ENCODE measurements at regions not wholly inside any gene's neighbourhood (a gene's known extent, or its start where the extent isn't known, plus 50 kb on each side); places are given as distances from the start of the nearest gene placed in this dataset.

GRCh38 chr5:61613679-61614078 lies 281.6 kb downstream of the ZSWIM6 start (continued):
- TF ChIP-seq BRCA1 (IDR thresholded peaks at IDR 0.05; ENCODE audit: low read depth, low read length) = no peak

GRCh38 chr5:61614606-61615005 lies 282.5 kb downstream of the ZSWIM6 start:
- Histone ChIP-seq H2BK120ac (replicated peaks; ENCODE audit: low read depth, low read length) (no peak overlapping the region), H2BK20ac (ENCODE audit: low read length) (no peak overlapping the region), H3K23me2 (ENCODE audit: low read depth, low read length) (no peaks in the 10 kb centered on the region), H2BK15ac (ENCODE audit: low read length) (no peak overlapping the region), H2BK5ac (ENCODE audit: low read depth, low read length) (no peak overlapping the region), H3K9me3 (ENCODE audit: insufficient read depth in 2 of 2, low read depth in 1 of 2, low read length in 1 of 2) (no peaks in the 10 kb centered on the region), H3K27me3 (replicated peaks in 1 of 4; ENCODE audit: control insufficient read depth in 3 of 4, extremely low read depth in 1 of 4, insufficient read depth in 3 of 4, low read length in 3 of 4) (no peaks in the 10 kb centered on the region), H4K91ac (replicated peaks; ENCODE audit: insufficient read length, low read length) (no peak overlapping the region), H3K4me1 (replicated peaks in 1 of 4; ENCODE audit: control insufficient read depth in 3 of 4, insufficient read depth in 4 of 4, low read length in 3 of 4) (peaks cover 0 to 4% (median 2%) of the 10 kb centered on the region in 4 experiments; a peak in 4 of 7 replicates), H3K18ac (ENCODE audit: extremely low read depth, low read length) (no peak overlapping the region), H3K23ac (ENCODE audit: insufficient read length) (no peak overlapping the region), H3K4me3 (ENCODE audit: extremely low read depth in 1 of 4, insufficient read depth in 2 of 4, low read depth in 3 of 4, low read length in 4 of 4) (no peak overlapping the region), H3K4ac (replicated peaks; ENCODE audit: insufficient read length, low read depth, low read length) (no peak overlapping the region), H3K14ac (ENCODE audit: insufficient read length) (no peak overlapping the region), H3K79me1 (ENCODE audit: low read depth, low read length) (no peaks in the 10 kb centered on the region), H2BK12ac (ENCODE audit: low read depth, low read length) (no peak overlapping the region), H4K8ac (ENCODE audit: extremely low read depth, insufficient read depth, low read length) (no peak overlapping the region), H4K5ac (ENCODE audit: insufficient read length, low read depth, low read length) (no peak overlapping the region), H3K56ac (replicated peaks; ENCODE audit: insufficient read length, low read depth, low read length) (no peak overlapping the region), H3K9ac (replicated peaks in 1 of 4; ENCODE audit: extremely low read depth in 1 of 4, low read depth in 3 of 4, low read length in 3 of 4) (no peak overlapping the region), H4K20me1 (replicated peaks in 1 of 2; ENCODE audit: control insufficient read depth in 1 of 2, insufficient read depth in 2 of 2, low read length in 2 of 2) (no peaks in the 10 kb centered on the region), H2AFZ (ENCODE audit: low read length) (no peak overlapping the region), H3K27ac (ENCODE audit: low read depth, low read length) (no peak overlapping the region), H3K4me2 (ENCODE audit: insufficient read depth in 1 of 2, low read depth in 2 of 2, low read length in 2 of 2) (no peak overlapping the region), H2AK5ac (ENCODE audit: low read depth, low read length) (no peak overlapping the region), H3K79me2 (ENCODE audit: control insufficient read depth in 1 of 2, insufficient read depth in 2 of 2, low read length in 2 of 2) (no peaks in the 10 kb centered on the region), H3K36me3 (ENCODE audit: control insufficient read depth in 2 of 4, insufficient read depth in 4 of 4, low read length in 3 of 4) (no peaks in the 10 kb centered on the region)
- CTCF ChIA-PET (ENCODE audit: partially characterized antibody) = interaction anchor here (0.9 to 4.7 kb wide), 5 partner anchors 10 to 652 kb away, joined by 3 to 45 read pairs (median 4); no protein-coding TSS in a partner anchor
- DNase-seq (ENCODE audit: low read depth in 1 of 2, low spot score in 2 of 2) = no peak
- no peak for FAIRE-seq
- TF ChIP-seq HDAC6 (IDR thresholded peaks at IDR 0.05; ENCODE audit: low read depth, low read length) (no peak), KDM4A (IDR thresholded peaks at IDR 0.05; ENCODE audit: low read depth, low read length, severe bottlenecking) (no peak), BRCA1 (IDR thresholded peaks at IDR 0.05; ENCODE audit: low read depth, low read length) (no peak), SAP30 (IDR thresholded peaks at IDR 0.05; ENCODE audit: insufficient read depth, insufficient replicate concordance, low read length) (no peak), SIN3A (conservative IDR thresholded peaks at IDR 0.05 in 1 of 2, IDR thresholded peaks at IDR 0.05 in 1 of 2; ENCODE audit: low read depth in 1 of 2, low read length in 2 of 2) (no peak), POLR2AphosphoS5 (IDR thresholded peaks at IDR 0.05; ENCODE audit: low read depth, low read length) (no peak), JUND (IDR thresholded peaks at IDR 0.05; ENCODE audit: low read length) (no peak), RBBP5 (IDR thresholded peaks at IDR 0.05; ENCODE audit: borderline replicate concordance, low read depth, low read length) (no peak), RFX5 (IDR thresholded peaks at IDR 0.05; ENCODE audit: borderline replicate concordance, low read depth, low read length) (no peak), RAD21 (IDR thresholded peaks at IDR 0.05 in 1 of 2, conservative IDR thresholded peaks at IDR 0.05 in 1 of 2; ENCODE audit: low read depth in 2 of 2, low read length in 2 of 2) (no peak)
- 84% methylated on average over 3 of the region's 3 CpGs; no CpG with 5 or more reads in 1 of the 2 experiments for WGBS, 2 experiments (ENCODE audit: extremely low coverage in 1 of 2, insufficient coverage in 1 of 2, insufficient read length in 1 of 2, insufficient replicate concordance in 2 of 2, low coverage in 1 of 2, low lambda C conversion rate in 2 of 2, missing lambda C conversion rate in 1 of 2)
- POLR2A ChIA-PET (ENCODE audit: partially characterized antibody) = no interaction called here
